HG02588 (cell line): ENCODE measurements at regions not wholly inside any gene's neighbourhood (a gene's known extent, or its start where the extent isn't known, plus 50 kb on each side); places are given as distances from the start of the nearest gene placed in this dataset.
"Not testable (repeated sequence)": the region's sequence is repeated elsewhere in the genome, so short reads cannot be mapped to it uniquely, and the experiment has no call there.

Experiments
- ATAC-seq: cut with Tn5 transposase; IDR thresholded peaks from one replicate; pipeline ENCODE4 v1.9.1; 2021; ENCODE audit warnings: mild to moderate bottlenecking, moderate library complexity; ENCODE audit not compliant: unreplicated experiment

- not testable (repeated sequence) for ATAC-seq
Observed at GRCh38 chr6:68160812-68161211, 474.3 kb upstream of the ADGRB3 start.

GRCh38 chr6:68160348-68160747, 474.7 kb upstream of the ADGRB3 start:
- no peak for ATAC-seq

GRCh38 chr6:68159433-68159832, 475.6 kb upstream of the ADGRB3 start:
- no peak for ATAC-seq

- peak; percentile 59 for ATAC-seq
Observed at GRCh38 chr6:68158256-68158655, 476.8 kb upstream of the ADGRB3 start.

GRCh38 chr6:68144667-68145066, 490.4 kb upstream of the ADGRB3 start:
- ATAC-seq, result no peak

GRCh38 chr6:68141190-68141589, 493.9 kb upstream of the ADGRB3 start:
- ATAC-seq, result no peak

GRCh38 chr6:68139130-68139529, 496.0 kb upstream of the ADGRB3 start:
- ATAC-seq, result no peak

GRCh38 chr6:68134796-68135195, 500.3 kb upstream of the ADGRB3 start:
- no peak for ATAC-seq

- ATAC-seq, result no peak
Observed at GRCh38 chr6:68128211-68128610, 506.9 kb upstream of the ADGRB3 start.

- peak; percentile 6 for ATAC-seq
Observed at GRCh38 chr6:68127074-68127473, 508.0 kb upstream of the ADGRB3 start.

- ATAC-seq, result peak; percentile 97
Observed at GRCh38 chr6:68126089-68126749, 508.9 kb upstream of the ADGRB3 start.

GRCh38 chr6:68122975-68123374, 512.1 kb upstream of the ADGRB3 start:
- not testable (repeated sequence) for ATAC-seq

GRCh38 chr6:68122032-68122431, 513.0 kb upstream of the ADGRB3 start:
- no peak for ATAC-seq

- not testable (repeated sequence) for ATAC-seq
Observed at GRCh38 chr6:68120954-68121353, 514.1 kb upstream of the ADGRB3 start.

GRCh38 chr6:68114463-68115047, 520.5 kb upstream of the ADGRB3 start:
- ATAC-seq, result no peak

GRCh38 chr6:68108233-68108835, 526.7 kb upstream of the ADGRB3 start:
- ATAC-seq, result peak; percentile 54

- peak; percentile 58 for ATAC-seq
Observed at GRCh38 chr6:68094070-68094469, 541.0 kb upstream of the ADGRB3 start.

GRCh38 chr6:68087399-68088133, 547.5 kb upstream of the ADGRB3 start:
- ATAC-seq, result peak; percentile 74

- no peak for ATAC-seq
Observed at GRCh38 chr6:68086199-68086598, 548.9 kb upstream of the ADGRB3 start.

GRCh38 chr6:68085599-68085998, 549.5 kb upstream of the ADGRB3 start:
- not testable (repeated sequence) for ATAC-seq

- ATAC-seq, result no peak
Observed at GRCh38 chr6:68082086-68082485, 553.0 kb upstream of the ADGRB3 start.

- no peak for ATAC-seq
Observed at GRCh38 chr6:68080074-68080473, 555.0 kb upstream of the ADGRB3 start.
